ENCODE measurements at regions not wholly inside any gene's neighbourhood (a gene's known extent, or its start where the extent isn't known, plus 50 kb on each side); places are given as distances from the start of the nearest gene placed in this dataset.

DNA sequence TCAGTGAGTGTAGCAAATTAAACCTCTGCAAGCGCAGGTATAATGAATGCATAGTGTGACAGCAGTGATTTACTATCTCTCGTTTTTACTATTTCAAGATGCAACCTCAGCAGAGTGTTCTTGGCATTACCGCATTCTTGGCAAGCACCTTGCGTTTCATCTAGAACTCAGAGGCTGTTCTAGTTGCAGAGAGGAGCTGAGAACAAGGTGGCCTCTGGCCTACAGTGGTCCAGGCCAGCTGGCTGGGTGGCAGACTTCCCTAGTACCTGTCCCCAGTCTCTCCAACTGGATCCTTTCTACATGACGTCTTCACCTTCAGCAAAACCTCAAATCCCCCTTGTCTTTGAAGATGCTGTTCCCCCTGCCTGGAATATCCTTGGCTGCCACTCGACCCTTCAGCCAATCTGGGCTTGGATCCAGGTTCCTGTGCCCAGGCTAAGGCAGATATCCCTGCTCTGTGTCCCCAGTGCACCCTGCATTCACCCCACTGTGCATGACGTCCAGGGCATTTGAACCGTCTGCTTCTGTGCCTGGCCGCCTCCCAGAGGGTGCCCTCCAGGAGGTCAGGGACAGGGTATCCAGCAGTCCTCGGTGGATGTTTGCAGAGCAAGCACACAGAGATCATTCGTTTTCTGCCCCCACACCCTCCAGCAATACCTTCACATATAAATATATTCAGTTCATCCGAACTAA lies 120.4 kb upstream of the CPEB4 start:
- DNase-seq = peak; percentile 70 to 75

DNA sequence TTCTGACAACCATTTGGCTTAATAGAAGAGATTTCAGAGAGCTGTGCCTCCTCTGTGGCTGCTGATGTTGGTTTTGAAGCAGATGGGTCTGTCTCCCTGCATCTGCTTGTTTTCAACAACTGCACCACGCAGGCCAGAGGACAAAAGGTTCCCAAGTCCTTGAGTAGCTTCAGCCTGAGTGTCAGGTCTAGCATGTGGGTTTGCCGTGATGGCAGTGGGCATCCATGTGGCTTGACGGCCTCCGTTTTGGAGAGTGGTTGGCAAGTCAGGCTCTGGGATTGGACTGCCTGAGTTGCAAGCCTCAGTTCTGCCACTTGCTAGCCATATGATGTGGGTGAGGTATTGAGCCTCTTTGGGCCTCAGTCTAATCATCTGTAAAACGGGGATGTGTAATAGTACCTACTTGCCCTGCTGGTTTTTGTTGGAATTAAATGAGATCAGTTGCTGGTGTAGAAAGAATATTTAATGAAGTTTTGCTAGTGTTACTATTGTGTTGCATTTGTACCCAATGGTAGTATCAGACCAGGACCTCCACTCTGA lies 119.8 kb upstream of the CPEB4 start:
- DNase-seq = no peak

DNA sequence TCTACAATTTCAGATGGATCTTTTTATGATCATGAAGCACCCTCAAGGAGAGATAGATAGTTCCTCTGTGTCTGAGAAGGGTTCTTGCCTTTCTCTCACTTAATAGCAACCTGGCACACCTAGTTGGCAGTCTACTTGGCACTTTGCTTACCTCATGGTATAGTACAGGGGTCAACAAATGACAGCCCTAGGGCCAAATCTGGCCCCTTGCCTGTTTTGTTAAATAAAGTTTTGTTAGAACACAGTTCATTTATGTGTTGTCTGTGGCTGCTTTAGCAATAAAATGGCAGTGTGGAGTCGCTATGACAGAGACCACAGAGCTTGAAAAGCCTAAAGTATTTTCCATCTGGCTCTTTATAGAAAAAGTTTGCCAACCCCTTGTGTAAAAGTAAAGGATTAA lies 119.3 kb upstream of the CPEB4 start:
- DNase-seq = no peak

GRCh38 chr5:173770637-173771036 lies 117.5 kb upstream of the CPEB4 start:
- DNase-seq = no peak

DNA sequence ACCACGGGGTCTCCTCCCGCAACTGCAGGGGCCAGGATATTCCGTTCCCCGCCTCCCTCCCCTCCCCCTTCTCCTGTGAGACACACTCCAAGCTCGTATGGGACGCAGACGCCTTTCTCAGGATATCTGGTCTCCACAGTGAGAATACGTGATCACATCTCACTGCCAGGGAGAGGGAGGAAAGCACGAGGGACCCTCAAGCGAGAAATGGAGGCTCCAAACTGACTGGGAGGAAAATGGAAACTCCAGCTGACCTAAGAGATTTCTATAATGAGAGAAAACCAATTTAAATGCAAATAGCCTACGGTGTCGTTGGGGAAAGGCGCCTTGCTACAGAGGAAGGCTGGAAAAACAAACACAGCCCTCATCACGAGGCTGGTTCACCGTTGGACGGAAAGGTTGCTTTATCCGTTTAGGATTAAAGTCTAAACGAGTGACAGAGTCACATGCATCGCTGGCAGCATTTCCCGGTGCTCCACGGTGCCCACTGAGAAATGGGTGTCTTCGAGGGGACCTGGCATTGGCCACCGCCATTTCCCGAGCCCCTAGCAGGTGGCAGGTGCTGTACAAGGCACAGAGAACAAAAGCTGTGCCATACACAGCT lies 116.9 kb upstream of the CPEB4 start:
- no peak for DNase-seq

- DNase-seq = no peak
Measured at GRCh38 chr5:173771725-173772383, 116.3 kb upstream of the CPEB4 start.

GRCh38 chr5:173772384-173773059 lies 115.6 kb upstream of the CPEB4 start:
- peak; percentile 63 to 78 for DNase-seq

- DNase-seq = no peak
Measured at GRCh38 chr5:173774271-173774761, 113.8 kb upstream of the CPEB4 start.

DNA sequence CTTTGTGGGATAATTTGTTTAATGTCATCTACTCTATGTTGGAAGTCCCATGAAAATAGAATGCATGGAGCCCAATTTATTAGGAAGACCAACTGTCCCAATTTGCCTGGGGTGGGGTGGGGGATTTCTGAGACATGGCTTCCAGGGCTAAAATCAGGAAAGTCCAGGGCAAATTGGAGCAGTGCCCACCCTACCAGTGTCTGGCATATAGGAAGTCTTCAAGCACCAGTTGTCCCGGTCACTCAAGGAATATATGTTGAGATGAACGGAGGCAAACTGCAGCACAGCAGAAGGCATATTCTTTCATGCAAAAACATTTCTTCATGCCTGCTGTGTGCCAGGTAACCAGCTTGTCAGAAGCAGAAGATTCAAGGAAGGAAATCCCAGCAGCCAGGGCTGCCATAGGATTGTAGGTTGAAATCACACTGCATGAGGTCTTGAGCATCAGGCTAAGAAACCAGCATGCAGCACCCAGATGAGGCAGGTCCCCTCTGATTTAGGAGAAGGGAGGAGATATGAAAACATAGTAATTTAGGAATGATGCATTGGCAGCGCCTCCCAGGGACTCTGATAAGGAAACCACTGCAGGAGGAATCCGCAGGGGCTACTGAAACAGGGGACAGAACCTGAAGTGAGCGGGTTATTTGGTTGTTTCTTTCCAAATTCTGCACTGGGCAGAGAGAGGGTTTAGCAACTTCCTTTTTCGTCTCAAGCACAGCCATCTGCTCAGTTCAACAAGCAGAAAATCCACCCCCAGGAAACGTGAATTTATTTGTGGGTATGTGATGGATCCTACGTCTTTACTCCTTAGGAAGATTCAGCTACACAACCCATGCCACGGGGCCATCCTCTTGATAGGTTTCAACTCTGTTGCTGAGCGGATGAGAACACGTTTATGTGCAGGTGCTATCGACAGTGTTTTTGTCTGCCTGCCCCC lies 112.6 kb upstream of the CPEB4 start:
- DNase-seq = no peak

- no peak for DNase-seq
Measured at GRCh38 chr5:173777149-173777548, 111.0 kb upstream of the CPEB4 start.

DNA sequence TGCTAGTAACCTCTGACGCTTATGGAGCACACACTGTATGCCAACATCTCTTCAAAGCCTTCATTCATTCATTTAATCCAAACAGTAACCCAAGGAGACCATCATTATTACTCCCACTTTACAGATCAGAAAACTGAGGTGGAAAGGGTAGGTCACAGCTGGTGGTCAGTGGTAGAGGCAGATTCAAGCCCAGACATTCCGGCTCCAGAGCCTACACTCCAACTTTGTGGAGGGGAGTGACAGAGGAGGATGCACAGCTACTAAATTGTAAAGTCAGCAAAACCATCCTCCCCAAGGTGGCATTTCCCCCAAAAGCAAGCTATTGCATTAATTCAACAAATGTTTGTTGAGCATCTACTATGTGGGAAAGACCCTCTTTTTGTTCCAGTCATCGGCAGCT lies 110.5 kb upstream of the CPEB4 start:
- no peak for DNase-seq

DNA sequence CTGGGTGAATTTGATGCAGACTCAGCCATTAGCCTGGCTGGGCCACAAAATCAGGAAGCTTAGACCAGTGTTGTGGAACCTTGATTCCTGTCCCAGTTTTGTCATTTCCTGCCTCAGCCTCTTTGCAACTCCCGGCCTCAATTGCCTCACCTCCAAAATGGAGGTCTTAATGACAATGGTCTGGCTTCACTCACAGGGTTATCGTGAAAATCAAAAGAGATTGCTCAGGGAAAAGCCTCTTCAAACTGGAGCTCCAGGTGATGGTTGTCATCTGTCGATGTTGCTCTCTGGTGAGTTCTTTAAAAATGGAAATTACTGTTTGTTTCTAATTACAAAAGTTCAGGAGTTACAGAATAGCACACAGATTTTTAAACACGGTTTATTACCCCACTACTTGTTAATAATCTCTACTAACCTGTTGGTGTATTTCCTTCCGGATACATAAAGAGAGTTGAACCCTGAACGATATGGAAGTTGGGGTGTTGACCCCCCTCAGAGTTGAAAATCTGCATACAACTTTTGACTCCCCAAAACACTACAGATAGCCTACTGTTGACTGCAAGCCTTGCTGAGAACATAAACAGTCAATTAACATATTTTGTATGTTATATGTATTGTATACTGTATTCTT lies 109.9 kb upstream of the CPEB4 start:
- no peak for DNase-seq

DNA sequence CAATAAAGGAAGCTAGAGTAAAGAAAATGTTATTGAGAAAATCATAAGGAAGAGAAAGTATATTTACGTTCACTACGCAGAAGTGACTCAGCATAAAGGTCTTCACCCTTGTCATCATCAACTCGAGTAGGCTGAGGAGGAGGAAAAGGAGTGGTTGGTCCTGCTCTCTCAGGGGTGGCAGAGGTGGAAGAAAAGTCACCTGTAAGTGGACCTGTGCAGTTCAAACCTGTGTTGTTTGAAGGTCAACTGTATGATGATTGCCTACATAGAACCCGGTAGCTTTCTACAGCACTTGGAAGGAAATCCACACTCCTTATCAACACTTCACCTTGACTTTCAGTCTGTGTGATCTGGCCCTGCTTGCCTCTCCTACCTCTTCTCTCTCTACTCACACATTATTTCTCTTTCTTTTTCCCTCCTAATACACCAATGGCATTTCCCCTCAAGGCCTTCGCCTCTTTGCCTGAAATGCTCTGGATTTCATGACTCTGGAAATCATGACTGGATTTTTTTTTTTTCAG lies 109.3 kb upstream of the CPEB4 start:
- no peak for DNase-seq

DNA sequence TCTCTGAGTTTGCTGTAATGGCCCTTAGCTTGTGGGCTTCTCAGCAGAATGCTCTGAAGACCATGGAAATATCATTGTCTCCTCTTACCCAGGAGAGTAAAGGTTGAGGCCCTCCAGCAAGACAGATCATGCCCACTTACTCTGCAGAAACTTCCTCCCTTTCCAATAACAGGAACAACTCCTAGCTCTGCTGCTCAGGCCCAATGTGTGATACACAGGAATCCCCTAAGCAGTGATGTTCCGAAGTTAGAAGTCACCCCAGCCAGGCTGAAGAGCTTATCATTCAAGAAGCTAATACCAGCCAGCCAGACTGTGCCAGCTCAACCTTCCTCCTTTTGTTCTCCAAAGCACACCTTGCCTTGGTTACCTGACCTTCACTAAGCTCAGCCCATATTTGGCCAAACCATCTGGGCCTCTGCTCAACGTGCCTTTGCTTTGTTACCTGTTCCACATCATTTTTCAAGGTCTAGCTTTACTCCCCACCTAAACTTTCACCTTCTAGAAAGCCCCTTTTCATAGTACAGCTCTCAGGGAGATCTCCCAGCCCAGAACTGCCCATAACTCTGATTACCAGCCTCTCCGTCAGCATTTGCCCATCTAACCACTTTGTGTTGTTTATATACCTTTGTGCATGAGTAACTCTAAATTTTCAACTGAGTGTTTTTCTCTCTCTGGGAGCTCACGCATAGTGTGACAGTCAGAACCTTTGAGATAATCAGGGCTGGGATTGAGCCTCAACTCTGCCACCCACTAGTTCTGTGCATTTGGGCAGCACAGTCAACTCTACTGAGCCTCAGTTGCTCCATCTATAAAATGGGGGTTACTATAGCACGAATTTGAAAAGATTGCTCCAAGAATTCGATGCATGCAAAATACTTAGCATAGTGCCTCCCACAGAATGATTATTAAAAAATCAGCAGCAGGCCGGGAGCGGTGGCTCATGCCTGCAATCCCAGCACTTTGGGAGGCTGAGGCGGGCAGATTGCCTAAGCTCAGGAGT lies 107.6 kb upstream of the CPEB4 start:
- DNase-seq = no peak

- no peak for DNase-seq
Measured at GRCh38 chr5:173781432-173781815, 106.7 kb upstream of the CPEB4 start.

DNA sequence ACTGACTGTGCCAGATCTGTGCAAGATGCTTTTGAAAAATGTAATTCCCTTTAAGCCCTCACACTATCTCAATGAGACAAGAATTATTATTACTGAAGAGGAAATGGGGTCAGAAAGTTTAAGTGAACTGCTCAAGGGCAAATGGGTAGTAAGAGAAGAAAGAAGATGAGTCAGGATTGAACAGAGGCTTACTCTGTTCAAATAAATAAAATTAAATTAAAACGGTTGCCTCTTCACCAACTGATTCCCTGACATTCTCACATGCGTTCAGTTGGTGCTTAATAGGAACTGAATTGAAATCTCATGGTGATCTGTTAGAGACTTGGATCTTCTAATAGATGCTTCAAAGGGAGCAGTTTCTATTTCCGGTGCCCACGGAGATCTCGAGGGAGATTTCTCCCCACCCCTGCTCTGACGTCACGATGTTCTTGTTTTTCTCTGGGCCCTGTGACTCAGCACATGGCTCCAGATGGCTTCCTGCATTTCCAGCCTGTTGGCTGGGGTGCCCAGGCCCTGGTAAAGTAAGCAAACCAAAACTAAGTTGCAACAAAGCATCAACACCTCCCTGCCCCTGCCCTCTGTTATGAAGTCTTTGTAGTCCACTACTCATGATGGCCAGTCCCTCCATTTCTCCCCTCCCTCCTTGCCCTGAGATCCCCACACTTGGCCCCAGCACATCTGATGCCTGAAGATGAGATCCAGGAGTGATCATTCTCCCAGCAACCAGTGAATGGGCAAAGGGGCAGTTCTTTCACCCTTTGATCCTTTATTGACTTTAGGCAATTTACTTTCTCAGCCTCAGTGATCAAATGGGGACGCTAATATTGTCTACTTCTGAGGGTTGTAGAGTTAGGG lies 106.1 kb upstream of the CPEB4 start:
- peak in 1 of 2 experiments; percentile 52 for DNase-seq

DNA sequence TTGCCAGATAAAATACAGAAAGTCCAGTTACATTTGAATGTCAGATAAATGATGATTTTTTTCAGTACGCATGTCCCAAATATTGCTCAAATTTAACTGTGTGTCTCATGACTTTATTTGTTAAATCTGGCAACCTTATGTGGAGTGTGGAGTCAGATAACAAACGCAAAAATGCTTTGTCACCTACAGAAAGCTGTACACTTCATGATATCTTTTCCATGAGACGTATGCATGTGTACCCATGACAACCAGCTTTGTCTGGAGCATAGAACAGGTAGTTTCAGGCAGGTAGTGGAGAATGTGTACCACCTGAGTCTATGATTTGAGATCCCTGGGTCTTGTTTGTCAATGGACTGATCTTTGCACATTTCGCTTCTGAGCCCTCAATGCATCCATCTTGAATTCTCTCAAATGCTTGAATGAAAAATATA lies 105.5 kb upstream of the CPEB4 start:
- DNase-seq = no peak

DNA sequence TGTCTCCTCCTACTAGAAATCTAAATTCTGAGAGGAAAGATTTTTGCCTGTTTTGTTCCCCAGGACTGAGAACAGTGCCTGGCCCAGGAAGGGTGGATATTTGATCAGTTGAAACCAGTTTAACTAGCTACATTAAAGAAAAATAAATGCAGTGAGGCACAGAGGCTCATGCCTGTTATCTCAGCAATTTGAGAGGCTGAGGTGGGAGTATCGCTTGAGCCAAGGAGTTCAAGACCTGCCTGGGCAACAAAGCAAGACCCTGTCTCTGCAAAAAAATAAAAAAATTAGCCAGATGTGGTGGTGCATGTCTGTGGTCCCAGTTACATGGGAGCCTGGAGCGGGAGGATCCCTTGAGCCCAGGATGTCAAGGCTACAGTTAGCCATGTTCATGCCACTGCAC lies 104.8 kb upstream of the CPEB4 start:
- DNase-seq = no peak

GRCh38 chr5:173785400-173785799 lies 102.7 kb upstream of the CPEB4 start:
- no peak for DNase-seq

All from cerebellar nuclear complex (tissue), 1 donor.